Right atrium auricular region (tissue), 2 donors: ENCODE measurements at regions not wholly inside any gene's neighbourhood (a gene's known extent, or its start where the extent isn't known, plus 50 kb on each side); places are given as distances from the start of the nearest gene placed in this dataset.

ENCODE experiments used
- DNase-seq: peaks from one replicate; pipeline ENCODE4 v3.0.0-alpha.2; 2019; ENCODE audit warnings: low spot score
- H3K27ac ChIP-seq, 2 donors: fragments of 200-600 bp; sonication (generic); 1 replicate in 1 of 2; 2 replicates in 1 of 2; pipeline ENCODE4 v1.5.1; 2016 to 2019
- H3K27me3 ChIP-seq, 2 donors: fragments of 200-600 bp; sonication (generic); one replicate each; pipeline versions ENCODE4 v1.5.1 to v1.6.0; 2017 to 2019
- H3K36me3 ChIP-seq: fragments of 200-600 bp; sonication (generic); one replicate; pipeline ENCODE4 v1.5.1; 2016
- H3K4me1 ChIP-seq, 2 donors: fragments of 200-600 bp; sonication (generic); one replicate each; pipeline versions ENCODE4 v1.5.1 to v1.6.0; 2017 to 2019
- H3K4me3 ChIP-seq, 2 donors: fragments of 200-600 bp; sonication (generic); 1 replicate in 1 of 2; 2 replicates in 1 of 2; pipeline ENCODE4 v1.5.1; 2017 to 2019; ENCODE audit warnings: mild to moderate bottlenecking in 1 of 2, moderate library complexity in 1 of 2
- H3K9me3 ChIP-seq, 2 donors: fragments of 200-600 bp; sonication (generic); one replicate each; pipeline ENCODE4 v1.5.1; 2019
- TF ChIP-seq, protein P1 (sequence below), 2 donors: fragments of 200-600 bp; sonication (generic); IDR thresholded peaks; one replicate each; pipeline ENCODE4 v1.5.1; 2019; ENCODE audit warnings: antibody characterized with exemption in 2 of 2

DNA sequence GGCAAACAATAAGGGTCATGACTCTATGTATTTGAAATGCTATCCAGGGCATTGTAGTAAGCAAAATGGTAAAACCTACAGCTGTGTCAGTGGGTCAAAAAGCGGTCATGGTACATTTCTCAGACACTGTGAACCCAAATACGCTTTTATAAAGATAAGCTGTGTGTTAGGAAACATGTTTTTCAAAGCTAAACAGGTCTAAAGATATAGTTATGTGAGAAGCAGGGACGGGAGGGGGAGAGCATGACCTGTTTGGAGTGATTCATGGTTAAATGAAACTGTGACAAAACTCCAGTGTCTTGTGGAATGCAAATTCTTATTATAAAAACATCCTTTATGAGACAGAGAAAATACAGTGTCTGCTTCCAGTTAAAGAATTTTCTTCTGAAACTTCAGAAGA lies 205.4 kb upstream of the BMP2 start:
- Histone ChIP-seq H3K36me3 (no peaks in the 10 kb centered on the region), H3K27ac (no peak overlapping the region), H3K4me1 (no peaks in the 10 kb centered on the region), H3K9me3 (no peaks in the 10 kb centered on the region), H3K4me3 (no peak overlapping the region), H3K27me3 (no peaks in the 10 kb centered on the region)
- TF ChIP-seq, protein P1, sequence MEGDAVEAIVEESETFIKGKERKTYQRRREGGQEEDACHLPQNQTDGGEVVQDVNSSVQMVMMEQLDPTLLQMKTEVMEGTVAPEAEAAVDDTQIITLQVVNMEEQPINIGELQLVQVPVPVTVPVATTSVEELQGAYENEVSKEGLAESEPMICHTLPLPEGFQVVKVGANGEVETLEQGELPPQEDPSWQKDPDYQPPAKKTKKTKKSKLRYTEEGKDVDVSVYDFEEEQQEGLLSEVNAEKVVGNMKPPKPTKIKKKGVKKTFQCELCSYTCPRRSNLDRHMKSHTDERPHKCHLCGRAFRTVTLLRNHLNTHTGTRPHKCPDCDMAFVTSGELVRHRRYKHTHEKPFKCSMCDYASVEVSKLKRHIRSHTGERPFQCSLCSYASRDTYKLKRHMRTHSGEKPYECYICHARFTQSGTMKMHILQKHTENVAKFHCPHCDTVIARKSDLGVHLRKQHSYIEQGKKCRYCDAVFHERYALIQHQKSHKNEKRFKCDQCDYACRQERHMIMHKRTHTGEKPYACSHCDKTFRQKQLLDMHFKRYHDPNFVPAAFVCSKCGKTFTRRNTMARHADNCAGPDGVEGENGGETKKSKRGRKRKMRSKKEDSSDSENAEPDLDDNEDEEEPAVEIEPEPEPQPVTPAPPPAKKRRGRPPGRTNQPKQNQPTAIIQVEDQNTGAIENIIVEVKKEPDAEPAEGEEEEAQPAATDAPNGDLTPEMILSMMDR (IDR thresholded peaks at IDR 0.05): no peak
- DNase-seq: no peak

DNA sequence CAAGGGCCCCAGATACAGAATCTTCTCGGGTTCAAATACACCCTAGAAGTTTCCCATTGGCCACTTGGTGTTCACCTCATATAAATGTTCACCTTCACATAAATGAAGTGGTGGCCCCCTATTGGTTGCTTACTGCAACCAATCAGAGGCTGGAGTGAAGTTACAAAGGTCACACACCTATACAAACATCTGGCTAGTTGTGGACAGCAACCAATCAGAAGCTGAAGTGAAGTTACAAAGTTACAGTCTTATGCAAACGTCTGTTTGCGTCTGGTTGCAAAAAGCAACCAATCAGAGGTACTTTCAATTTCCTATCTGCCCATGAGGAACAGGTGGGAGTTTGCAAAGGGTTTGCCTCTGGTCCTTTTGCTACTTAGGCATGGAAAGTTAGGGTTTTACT lies 206.5 kb upstream of the BMP2 start:
- H3K27ac ChIP-seq: no peak overlapping the region

DNA sequence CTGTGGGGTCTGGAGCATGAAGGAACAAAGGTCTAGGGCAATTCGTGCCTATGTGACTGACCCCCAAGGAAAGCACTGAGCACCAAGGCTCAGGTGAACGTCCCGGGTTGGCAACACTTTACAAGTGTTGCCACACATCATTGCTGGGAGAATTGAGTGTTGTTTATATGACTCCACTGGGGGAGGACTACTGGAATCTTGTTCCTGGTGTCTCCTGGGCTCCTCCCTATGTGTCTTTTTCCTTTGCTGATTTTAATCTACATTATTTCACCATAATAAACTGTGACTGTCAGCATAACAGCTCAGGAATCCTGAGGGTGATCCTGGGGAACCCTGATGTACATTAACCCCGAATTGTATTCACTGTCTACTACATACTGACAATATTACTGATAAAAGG lies 207.7 kb upstream of the BMP2 start:
- no peaks in the 10 kb centered on the region for H3K4me1 ChIP-seq
- H3K36me3 ChIP-seq: no peaks in the 10 kb centered on the region
- no peak for DNase-seq
- no peak overlapping the region for H3K4me3 ChIP-seq
- H3K27me3 ChIP-seq: no peaks in the 10 kb centered on the region
- no peaks in the 10 kb centered on the region for H3K9me3 ChIP-seq
- TF ChIP-seq, protein P1 (IDR thresholded peaks at IDR 0.05): no peak
- no peak overlapping the region for H3K27ac ChIP-seq

More for the DNA sequence above, 206.5 kb upstream of the BMP2 start:
- Histone ChIP-seq H3K36me3 (no peaks in the 10 kb centered on the region), H3K27me3 (no peaks in the 10 kb centered on the region), H3K4me3 (no peak overlapping the region), H3K9me3 (no peaks in the 10 kb centered on the region), H3K4me1 (no peaks in the 10 kb centered on the region)
- no peak for DNase-seq
- TF ChIP-seq, protein P1 (IDR thresholded peaks at IDR 0.05): no peak

DNA sequence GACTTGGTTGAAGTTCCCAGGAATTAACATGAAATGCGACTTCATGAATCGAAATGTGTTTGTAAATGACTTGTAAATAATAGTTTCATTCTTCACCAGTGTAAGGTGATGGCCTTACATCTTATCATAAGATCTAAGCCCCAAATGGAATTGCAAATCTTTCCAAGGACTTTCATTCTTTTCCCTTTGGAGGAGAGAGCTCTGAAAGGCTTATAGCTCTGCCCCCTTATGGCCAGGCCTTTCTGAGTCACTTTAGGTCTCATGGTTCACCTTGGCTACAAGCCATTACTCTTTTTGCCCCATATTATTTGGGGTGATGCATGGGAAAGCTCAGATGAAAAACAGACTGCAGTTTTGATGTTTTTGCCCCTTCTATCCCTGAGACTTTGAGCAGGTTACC lies 209.1 kb upstream of the BMP2 start:
- TF ChIP-seq, protein P1 (IDR thresholded peaks at IDR 0.05): no peak
- Histone ChIP-seq H3K9me3 (no peaks in the 10 kb centered on the region), H3K27ac (no peak overlapping the region), H3K36me3 (no peaks in the 10 kb centered on the region), H3K4me1 (no peaks in the 10 kb centered on the region), H3K27me3 (no peaks in the 10 kb centered on the region), H3K4me3 (no peak overlapping the region)
- DNase-seq: no peak

DNA sequence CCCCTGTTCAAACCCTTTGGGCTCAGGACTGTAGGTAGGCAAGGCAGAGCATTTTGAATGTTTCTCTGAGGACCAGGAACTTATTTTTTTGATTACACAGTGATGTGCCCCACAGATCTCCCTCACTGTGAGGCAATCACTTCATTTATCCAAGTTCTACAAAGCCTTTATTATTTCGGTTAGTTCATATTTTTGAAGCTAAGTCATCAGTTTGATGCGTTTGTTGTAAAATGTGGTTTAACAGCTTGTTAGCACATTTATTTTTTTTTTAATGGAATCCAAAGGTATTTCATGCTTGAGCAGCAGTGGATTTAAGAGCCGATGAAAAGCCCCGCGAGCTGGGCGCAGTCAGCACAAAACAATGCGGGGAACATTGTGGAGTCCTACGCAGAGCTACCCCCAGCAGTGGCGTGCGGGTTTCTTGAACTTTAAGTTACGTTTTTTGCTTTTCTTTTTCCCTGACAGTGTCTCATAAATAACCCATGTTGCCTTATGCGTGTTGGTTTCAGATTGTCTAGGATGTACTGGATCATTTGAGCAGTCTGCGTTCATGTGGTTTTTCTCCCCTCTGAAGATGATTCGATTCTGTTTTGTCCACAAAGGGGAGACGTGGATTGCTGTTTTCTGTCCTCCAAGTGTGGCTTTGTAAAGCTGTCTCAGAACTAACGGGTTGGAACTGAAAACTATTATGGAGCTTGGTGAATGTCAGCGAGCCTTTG lies 233.6 kb upstream of the BMP2 start:
- H3K4me3 ChIP-seq: peak overlapping the region in 1 of 2 donors; percentile 22
- H3K4me1 ChIP-seq: no peaks in the 10 kb centered on the region
- H3K27me3 ChIP-seq: no peaks in the 10 kb centered on the region
- no peaks in the 10 kb centered on the region for H3K36me3 ChIP-seq
- H3K27ac ChIP-seq: no peak overlapping the region
- TF ChIP-seq, protein P1 (IDR thresholded peaks at IDR 0.05): no peak
- no peak for DNase-seq
- no peaks in the 10 kb centered on the region for H3K9me3 ChIP-seq

DNA sequence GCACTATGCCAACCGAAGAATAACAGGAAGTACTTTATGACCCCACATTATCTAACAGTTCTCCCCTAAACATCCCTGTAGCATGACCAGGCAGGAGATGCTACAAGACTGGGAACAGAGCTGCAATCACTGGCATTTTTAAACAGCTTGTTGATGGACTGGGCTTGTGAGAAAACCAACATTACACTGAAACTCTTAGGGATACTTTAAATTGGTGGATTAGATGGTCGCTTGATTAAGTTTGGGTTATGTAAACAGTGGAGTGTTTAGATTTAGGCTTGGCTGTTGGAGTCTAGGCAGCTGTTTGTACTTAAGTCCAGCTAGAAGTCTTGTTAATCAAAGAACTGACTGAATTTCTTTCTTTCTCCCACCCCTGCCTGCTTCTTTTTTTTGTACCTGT lies 234.1 kb upstream of the BMP2 start:
- H3K4me1 ChIP-seq: no peaks in the 10 kb centered on the region
- no peak for DNase-seq
- no peaks in the 10 kb centered on the region for H3K36me3 ChIP-seq
- H3K9me3 ChIP-seq: no peaks in the 10 kb centered on the region
- no peaks in the 10 kb centered on the region for H3K27me3 ChIP-seq
- TF ChIP-seq, protein P1 (IDR thresholded peaks at IDR 0.05): no peak
- H3K27ac ChIP-seq: no peak overlapping the region
- no peak overlapping the region for H3K4me3 ChIP-seq
